ENCODE measurements at regions not wholly inside any gene's neighbourhood (a gene's known extent, or its start where the extent isn't known, plus 50 kb on each side); places are given as distances from the start of the nearest gene placed in this dataset.

- DNase-seq = no peak
Measured at GRCh38 chr1:106791041-106791440, 265.4 kb upstream of the PRMT6 start.

GRCh38 chr1:106793651-106794050 is 262.8 kb upstream of the PRMT6 start:
- no peak for DNase-seq

- DNase-seq = no peak
Measured at GRCh38 chr1:106798991-106799390, 257.5 kb upstream of the PRMT6 start.

GRCh38 chr1:106802181-106802580 is 254.3 kb upstream of the PRMT6 start:
- no peak for DNase-seq

GRCh38 chr1:106814418-106814817 is 242.1 kb upstream of the PRMT6 start:
- no peak for DNase-seq

GRCh38 chr1:106817575-106817974 is 238.9 kb upstream of the PRMT6 start:
- DNase-seq = no peak

GRCh38 chr1:106831511-106831910 is 225.0 kb upstream of the PRMT6 start:
- no peak for DNase-seq

- DNase-seq = no peak
Measured at GRCh38 chr1:106836708-106837107, 219.8 kb upstream of the PRMT6 start.

- no peak for DNase-seq
Measured at GRCh38 chr1:106843518-106843917, 213.0 kb upstream of the PRMT6 start.

- no peak for DNase-seq
Measured at GRCh38 chr1:106846656-106847055, 209.8 kb upstream of the PRMT6 start.

GRCh38 chr1:106861110-106861509 is 195.4 kb upstream of the PRMT6 start:
- no peak for DNase-seq

GRCh38 chr1:106868828-106869227 is 187.6 kb upstream of the PRMT6 start:
- DNase-seq = no peak

- no peak for DNase-seq
Measured at GRCh38 chr1:106875622-106876021, 180.9 kb upstream of the PRMT6 start.

- DNase-seq = no peak
Measured at GRCh38 chr1:106876384-106876783, 180.1 kb upstream of the PRMT6 start.

- DNase-seq = no peak
Measured at GRCh38 chr1:106879538-106879937, 176.9 kb upstream of the PRMT6 start.

- no peak for DNase-seq
Measured at GRCh38 chr1:106880226-106880625, 176.2 kb upstream of the PRMT6 start.

GRCh38 chr1:106883208-106883607 is 173.3 kb upstream of the PRMT6 start:
- no peak for DNase-seq

GRCh38 chr1:106889059-106889458 is 167.4 kb upstream of the PRMT6 start:
- no peak for DNase-seq

GRCh38 chr1:106889583-106889982 is 166.9 kb upstream of the PRMT6 start:
- no peak for DNase-seq

- DNase-seq = no peak
Measured at GRCh38 chr1:106897976-106898375, 158.5 kb upstream of the PRMT6 start.

GRCh38 chr1:106899644-106900043 is 156.8 kb upstream of the PRMT6 start:
- DNase-seq = no peak

GRCh38 chr1:106907795-106908194 is 148.7 kb upstream of the PRMT6 start:
- no peak for DNase-seq

- DNase-seq = no peak
Measured at GRCh38 chr1:106908689-106909088, 147.8 kb upstream of the PRMT6 start.

- no peak for DNase-seq
Measured at GRCh38 chr1:106910798-106911197, 145.7 kb upstream of the PRMT6 start.

- no peak for DNase-seq
Measured at GRCh38 chr1:106912131-106912530, 144.3 kb upstream of the PRMT6 start.

GRCh38 chr1:106921186-106921585 is 135.3 kb upstream of the PRMT6 start:
- DNase-seq = no peak
